OCI-LY3 (cell line): ENCODE measurements at regions not wholly inside any gene's neighbourhood (a gene's known extent, or its start where the extent isn't known, plus 50 kb on each side); places are given as distances from the start of the nearest gene placed in this dataset.

Source experiments
- H2AFZ ChIP-seq: fragments of 200-600, 300-600 bp; shearing (Covaris generic); 2 replicates; pipeline ENCODE4 v1.6.0; 2014; ENCODE audit warnings: antibody characterized with exemption, low read depth, low read length
- H3K27ac ChIP-seq: fragments of 200-600, 300-600 bp; sonication (generic); 2 replicates; pipeline ENCODE4 v1.5.1; 2014; ENCODE audit warnings: mild to moderate bottlenecking, low read length, moderate library complexity, mixed read lengths
- H3K27me3 ChIP-seq: fragments of 200-600, 300-600 bp; sonication (generic); 2 replicates; pipeline ENCODE4 v1.6.1; 2014; ENCODE audit warnings: low read depth, low read length, mixed read lengths
- H3K36me3 ChIP-seq: fragments of 200-600, 300-600 bp; sonication (generic); replicated peaks from 2 replicates; pipeline ENCODE3; 2014; ENCODE audit warnings: low read depth, low read length, mixed read lengths
- H3K4me1 ChIP-seq: fragments of 300-600, 200-600 bp; sonication (generic); 2 replicates; pipeline ENCODE4 v1.6.1; 2014; ENCODE audit warnings: low read length, mixed read lengths
- H3K4me2 ChIP-seq: fragments of 200-600, 300-600 bp; sonication (generic); 2 replicates; pipeline ENCODE4 v1.6.1; 2014; ENCODE audit warnings: low read length, mixed read lengths
- H3K4me3 ChIP-seq: fragments of 300-600, 200-600 bp; sonication (generic); 2 replicates; pipeline ENCODE4 v1.5.1; 2014; ENCODE audit warnings: antibody characterized with exemption, mild to moderate bottlenecking, low read length, moderate library complexity
- H3K79me2 ChIP-seq: fragments of 300-600, 200-600 bp; shearing (Covaris generic); 2 replicates; pipeline ENCODE4 v1.6.1; 2014; ENCODE audit warnings: mild to moderate bottlenecking, low read length, mixed read lengths
- H3K9ac ChIP-seq: fragments of 300-600, 200-600 bp; shearing (Covaris generic); 2 replicates; pipeline ENCODE4 v1.6.0; 2014; ENCODE audit warnings: mild to moderate bottlenecking, low read length, moderate library complexity
- H3K9me3 ChIP-seq: fragments of 200-600, 300-600 bp; shearing (Covaris generic); 2 replicates; pipeline ENCODE4 v1.6.1; 2014; ENCODE audit warnings: low read length, mixed read lengths; ENCODE audit not compliant: insufficient read depth
- H4K20me1 ChIP-seq: fragments of 200-600, 300-600 bp; sonication (generic); 2 replicates; pipeline ENCODE4 v1.6.1; 2016; ENCODE audit warnings: low read length, mixed read lengths; ENCODE audit not compliant: insufficient read depth
- EZH2phosphoT487 ChIP-seq: fragments of 200-600 bp; shearing (Covaris generic); IDR thresholded peaks from 2 replicates; pipeline ENCODE4 v1.6.1; 2018; ENCODE audit warnings: antibody characterized with exemption, mixed run types, low read depth
- TF ChIP-seq, protein P1 (sequence below): fragments of 200-600, 300-600 bp; sonication (generic); IDR thresholded peaks from 2 replicates; pipeline ENCODE4 v1.5.1; 2014; ENCODE audit warnings: antibody characterized with exemption, low read length, low read depth

DNA sequence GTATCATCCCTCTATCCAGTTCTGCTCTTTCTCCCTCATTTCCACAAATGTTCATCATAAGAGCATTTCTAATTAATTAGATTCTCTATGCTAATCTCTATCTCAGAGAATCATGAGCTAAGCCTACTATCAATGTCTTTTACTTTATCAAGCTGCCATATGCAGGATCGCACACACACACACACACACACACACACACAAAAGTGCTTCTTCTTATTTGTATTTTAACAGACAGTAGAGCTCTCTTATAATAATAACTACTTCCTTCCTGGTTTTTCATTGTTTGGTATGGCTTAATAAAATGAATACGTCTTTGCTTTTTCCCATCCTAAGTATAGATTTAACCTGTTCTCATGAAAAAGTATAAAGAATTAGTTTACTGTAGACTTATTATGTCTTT is 170.2 kb downstream of the HAO1 start:
- H3K9ac ChIP-seq, result no peak overlapping the region
- no peak overlapping the region for H3K4me3 ChIP-seq
- no peaks in the 10 kb centered on the region for H3K36me3 ChIP-seq
- H3K27ac ChIP-seq, result no peak overlapping the region
- H3K27me3 ChIP-seq, result no peaks in the 10 kb centered on the region
- H2AFZ ChIP-seq, result no peak overlapping the region
- TF ChIP-seq, protein P1, sequence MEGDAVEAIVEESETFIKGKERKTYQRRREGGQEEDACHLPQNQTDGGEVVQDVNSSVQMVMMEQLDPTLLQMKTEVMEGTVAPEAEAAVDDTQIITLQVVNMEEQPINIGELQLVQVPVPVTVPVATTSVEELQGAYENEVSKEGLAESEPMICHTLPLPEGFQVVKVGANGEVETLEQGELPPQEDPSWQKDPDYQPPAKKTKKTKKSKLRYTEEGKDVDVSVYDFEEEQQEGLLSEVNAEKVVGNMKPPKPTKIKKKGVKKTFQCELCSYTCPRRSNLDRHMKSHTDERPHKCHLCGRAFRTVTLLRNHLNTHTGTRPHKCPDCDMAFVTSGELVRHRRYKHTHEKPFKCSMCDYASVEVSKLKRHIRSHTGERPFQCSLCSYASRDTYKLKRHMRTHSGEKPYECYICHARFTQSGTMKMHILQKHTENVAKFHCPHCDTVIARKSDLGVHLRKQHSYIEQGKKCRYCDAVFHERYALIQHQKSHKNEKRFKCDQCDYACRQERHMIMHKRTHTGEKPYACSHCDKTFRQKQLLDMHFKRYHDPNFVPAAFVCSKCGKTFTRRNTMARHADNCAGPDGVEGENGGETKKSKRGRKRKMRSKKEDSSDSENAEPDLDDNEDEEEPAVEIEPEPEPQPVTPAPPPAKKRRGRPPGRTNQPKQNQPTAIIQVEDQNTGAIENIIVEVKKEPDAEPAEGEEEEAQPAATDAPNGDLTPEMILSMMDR, result no peak
- no peaks in the 10 kb centered on the region for H3K9me3 ChIP-seq
- H3K4me1 ChIP-seq, result peaks cover 4% of the 10 kb centered on the region
- no peak overlapping the region for H3K4me2 ChIP-seq
- H4K20me1 ChIP-seq, result no peaks in the 10 kb centered on the region
- no peaks in the 10 kb centered on the region for H3K79me2 ChIP-seq

DNA sequence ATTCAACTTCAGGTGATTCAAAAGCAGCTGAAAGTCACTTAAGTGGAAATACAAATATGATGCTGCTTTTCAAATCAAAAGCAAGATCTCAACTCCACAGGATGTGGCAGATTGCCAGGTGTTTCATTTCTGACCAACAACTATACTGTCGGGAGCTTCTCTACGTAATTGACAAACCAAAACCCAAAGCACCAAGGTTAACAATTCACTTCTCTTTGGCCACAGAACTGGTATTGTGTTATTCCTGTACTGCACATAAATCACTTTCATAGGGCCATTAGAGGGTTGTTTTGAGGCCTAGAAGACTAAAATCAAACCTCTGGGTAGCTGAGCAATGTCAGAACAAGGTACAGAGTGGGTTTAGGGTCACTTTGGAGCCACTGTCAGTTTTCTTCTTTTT is 169.7 kb downstream of the HAO1 start:
- H3K36me3 ChIP-seq, result no peaks in the 10 kb centered on the region
- H3K4me2 ChIP-seq, result no peak overlapping the region

DNA sequence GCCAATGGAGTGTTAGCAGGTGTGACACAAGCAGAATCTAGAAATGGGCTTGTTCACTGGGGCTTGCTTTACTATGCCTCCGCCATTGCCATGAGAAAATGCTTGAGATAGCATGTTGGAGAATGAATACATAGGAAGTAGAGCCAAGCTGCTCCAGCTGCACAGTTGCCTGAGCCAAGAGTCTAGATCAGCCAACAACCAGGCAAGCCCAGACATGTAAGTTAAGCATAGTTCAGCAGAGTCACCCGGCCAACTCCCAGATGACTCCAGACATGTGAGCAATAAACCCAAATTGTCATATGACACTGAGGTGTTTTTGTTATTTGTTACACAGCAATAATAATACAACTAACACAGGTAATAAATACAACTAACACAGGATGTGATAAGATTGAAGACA is 167.9 kb downstream of the HAO1 start:
- Histone ChIP-seq H3K9ac (no peak overlapping the region), H3K27me3 (no peaks in the 10 kb centered on the region), H3K4me3 (no peak overlapping the region), H3K9me3 (peaks cover 3% of the 10 kb centered on the region; the same call in 1 of the 2 replicates), H3K27ac (no peak overlapping the region), H4K20me1 (no peaks in the 10 kb centered on the region), H2AFZ (no peak overlapping the region), H3K36me3 (no peaks in the 10 kb centered on the region), H3K4me1 (no peaks in the 10 kb centered on the region), H3K4me2 (no peak overlapping the region), H3K79me2 (no peaks in the 10 kb centered on the region)
- no peak for TF ChIP-seq EZH2phosphoT487
- TF ChIP-seq, protein P1, result no peak

More for the DNA sequence above, 169.7 kb downstream of the HAO1 start:
- no peak overlapping the region for H3K4me3 ChIP-seq
- H3K79me2 ChIP-seq, result no peaks in the 10 kb centered on the region
- H3K27me3 ChIP-seq, result no peaks in the 10 kb centered on the region
- H3K9ac ChIP-seq, result no peak overlapping the region
- no peaks in the 10 kb centered on the region for H4K20me1 ChIP-seq
- no peaks in the 10 kb centered on the region for H3K4me1 ChIP-seq
- H3K27ac ChIP-seq, result no peak overlapping the region; the same call in 1 of the 2 replicates
- no peak overlapping the region for H2AFZ ChIP-seq
- TF ChIP-seq, protein P1, result no peak
- TF ChIP-seq EZH2phosphoT487, result no peak
- H3K9me3 ChIP-seq, result peaks cover 1% of the 10 kb centered on the region; the same call in 1 of the 2 replicates

DNA sequence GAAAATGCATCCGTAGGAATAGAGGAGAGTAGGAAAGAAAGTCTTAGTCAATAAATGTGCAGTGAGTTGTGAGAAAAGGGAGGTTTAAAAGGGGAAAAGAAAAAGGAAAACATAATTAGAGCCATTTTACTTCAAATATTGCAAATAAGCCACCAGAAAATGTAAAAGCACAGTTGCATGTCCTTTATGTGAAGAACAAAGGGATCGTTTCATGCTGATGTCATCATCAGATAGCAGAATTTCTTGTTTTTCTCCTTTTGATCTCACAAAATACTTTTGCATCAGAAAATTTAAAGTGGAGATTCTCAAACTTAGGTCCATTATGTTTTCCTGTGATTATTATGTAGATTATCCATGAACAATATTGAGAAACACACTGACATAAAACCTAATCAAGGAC is 166.7 kb downstream of the HAO1 start:
- H4K20me1 ChIP-seq, result no peaks in the 10 kb centered on the region
- H3K27ac ChIP-seq, result no peak overlapping the region
- no peak overlapping the region for H3K4me3 ChIP-seq
- H3K36me3 ChIP-seq, result no peaks in the 10 kb centered on the region
- no peak overlapping the region for H3K4me2 ChIP-seq
- no peaks in the 10 kb centered on the region for H3K4me1 ChIP-seq
- no peaks in the 10 kb centered on the region for H3K79me2 ChIP-seq
- H3K9me3 ChIP-seq, result peaks cover 3% of the 10 kb centered on the region; the same call in 1 of the 2 replicates
- no peak overlapping the region for H2AFZ ChIP-seq
- H3K9ac ChIP-seq, result no peak overlapping the region
- TF ChIP-seq, protein P1, result no peak
- no peak for TF ChIP-seq EZH2phosphoT487
- H3K27me3 ChIP-seq, result no peaks in the 10 kb centered on the region
